Kidney (tissue), 13 donors: ENCODE measurements at regions not wholly inside any gene's neighbourhood (a gene's known extent, or its start where the extent isn't known, plus 50 kb on each side); places are given as distances from the start of the nearest gene placed in this dataset.

Source experiments
- DNase-seq, 5 donors: peaks; one replicate each; pipeline ENCODE4 v3.0.0-alpha.2; 2013 to 2020
- FAIRE-seq: peaks from 2 replicates; lab custom pipeline; 2012; peaks lifted over from hg19 to GRCh38; lab: Jason Lieb, UNC
- H3K27ac ChIP-seq, 2 donors: one replicate each; pipeline ENCODE4 v1.7.0; 2013; ENCODE audit warnings: low read depth in 2 of 2, low read length in 2 of 2, inconsistent platforms in 1 of 2
- H3K27me3 ChIP-seq: one replicate; pipeline ENCODE4 v1.7.1; 2013; ENCODE audit warnings: low read length, inconsistent platforms; ENCODE audit not compliant: control insufficient read depth, insufficient read depth
- H3K36me3 ChIP-seq, 3 donors: one replicate each; pipeline versions ENCODE4 v1.7.0 to v1.7.1; 2013; ENCODE audit warnings: low read length in 3 of 3, control low read depth in 1 of 3, inconsistent platforms in 1 of 3; ENCODE audit not compliant: insufficient read depth in 3 of 3, control insufficient read depth in 2 of 3
- H3K4me1 ChIP-seq, 3 donors: one replicate each; pipeline versions ENCODE4 v1.7.0 to v1.7.1; 2013; ENCODE audit warnings: low read length in 3 of 3, inconsistent platforms in 1 of 3, low read depth in 1 of 3; ENCODE audit not compliant: control insufficient read depth in 2 of 3, insufficient read depth in 2 of 3
- H3K4me3 ChIP-seq, 3 donors: one replicate each; pipeline versions ENCODE4 v1.7.0 to v1.8.1; 2013; ENCODE audit warnings: low read length in 3 of 3, control low read depth in 1 of 3, inconsistent platforms in 1 of 3
- H3K9ac ChIP-seq, 3 donors: one replicate each; pipeline versions ENCODE4 v1.7.0 to v1.7.1; 2013; ENCODE audit warnings: low read length in 3 of 3, control low read depth in 1 of 3, inconsistent platforms in 1 of 3
- H3K9me3 ChIP-seq, 3 donors: one replicate each; pipeline versions ENCODE4 v1.7.0 to v1.7.1; 2013; ENCODE audit warnings: low read length in 3 of 3, control low read depth in 1 of 3, inconsistent platforms in 1 of 3; ENCODE audit not compliant: control insufficient read depth in 2 of 3, insufficient read depth in 1 of 3
- intact Hi-C: fragments of 100-400 bp; cut with DNase I; formaldehyde crosslinking; loops from one replicate; pipeline ENCODE4 v1.11.1; 2022
- TF ChIP-seq, protein P1 (sequence below): IDR thresholded peaks from 3 replicates; pipeline ENCODE4 v1.5.1; 2012; ENCODE audit warnings: mild to moderate bottlenecking, moderate library complexity, borderline replicate concordance; ENCODE audit not compliant: insufficient read depth; ENCODE audit errors: extremely low read depth
- donor health status: control.
- donor health status: control.
- donor health status: control.
- donor health status: control.
- donor health status: control.
- donor health status: DM: yes; HTN: yes; CAD: no.
- donor health status: Normal renal cell carcinoma (clear cell type).

DNA sequence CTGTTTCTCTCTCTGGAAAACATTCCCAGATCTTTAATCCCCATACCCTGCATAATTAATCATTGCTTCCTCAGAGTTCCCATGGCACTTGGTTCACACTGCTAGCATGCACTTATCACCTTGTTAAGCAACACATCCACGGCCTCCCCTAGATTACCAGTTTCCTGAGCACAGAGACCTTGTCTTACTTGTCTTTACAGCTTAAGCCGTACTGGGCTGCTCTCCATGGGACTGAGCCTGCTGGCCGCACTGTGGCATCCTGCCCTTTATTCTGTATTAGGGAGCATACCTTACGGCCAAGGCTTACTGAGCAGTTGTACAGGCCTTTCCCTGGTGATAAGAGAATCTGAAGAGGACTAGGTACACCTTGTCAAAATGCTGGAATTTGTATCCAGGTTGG lies 190.2 kb downstream of the REEP3 start:
- Histone ChIP-seq H3K4me3 (no peak overlapping the region), H3K36me3 (no peaks in the 10 kb centered on the region), H3K27ac (peak overlapping the region; percentile 87 to 91), H3K9ac (no peak overlapping the region), H3K27me3 (no peaks in the 10 kb centered on the region), H3K4me1 (peaks cover 6 to 39% (median 30%) of the 10 kb centered on the region in 3 donors), H3K9me3 (no peaks in the 10 kb centered on the region)
- no peak for FAIRE-seq
- TF ChIP-seq, protein P1, sequence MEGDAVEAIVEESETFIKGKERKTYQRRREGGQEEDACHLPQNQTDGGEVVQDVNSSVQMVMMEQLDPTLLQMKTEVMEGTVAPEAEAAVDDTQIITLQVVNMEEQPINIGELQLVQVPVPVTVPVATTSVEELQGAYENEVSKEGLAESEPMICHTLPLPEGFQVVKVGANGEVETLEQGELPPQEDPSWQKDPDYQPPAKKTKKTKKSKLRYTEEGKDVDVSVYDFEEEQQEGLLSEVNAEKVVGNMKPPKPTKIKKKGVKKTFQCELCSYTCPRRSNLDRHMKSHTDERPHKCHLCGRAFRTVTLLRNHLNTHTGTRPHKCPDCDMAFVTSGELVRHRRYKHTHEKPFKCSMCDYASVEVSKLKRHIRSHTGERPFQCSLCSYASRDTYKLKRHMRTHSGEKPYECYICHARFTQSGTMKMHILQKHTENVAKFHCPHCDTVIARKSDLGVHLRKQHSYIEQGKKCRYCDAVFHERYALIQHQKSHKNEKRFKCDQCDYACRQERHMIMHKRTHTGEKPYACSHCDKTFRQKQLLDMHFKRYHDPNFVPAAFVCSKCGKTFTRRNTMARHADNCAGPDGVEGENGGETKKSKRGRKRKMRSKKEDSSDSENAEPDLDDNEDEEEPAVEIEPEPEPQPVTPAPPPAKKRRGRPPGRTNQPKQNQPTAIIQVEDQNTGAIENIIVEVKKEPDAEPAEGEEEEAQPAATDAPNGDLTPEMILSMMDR, result no peak
- no peak for DNase-seq
- intact Hi-C loops, result loop anchor here (10.0 kb wide), 1 partner anchor 77 kb away; no protein-coding TSS in a partner anchor

DNA sequence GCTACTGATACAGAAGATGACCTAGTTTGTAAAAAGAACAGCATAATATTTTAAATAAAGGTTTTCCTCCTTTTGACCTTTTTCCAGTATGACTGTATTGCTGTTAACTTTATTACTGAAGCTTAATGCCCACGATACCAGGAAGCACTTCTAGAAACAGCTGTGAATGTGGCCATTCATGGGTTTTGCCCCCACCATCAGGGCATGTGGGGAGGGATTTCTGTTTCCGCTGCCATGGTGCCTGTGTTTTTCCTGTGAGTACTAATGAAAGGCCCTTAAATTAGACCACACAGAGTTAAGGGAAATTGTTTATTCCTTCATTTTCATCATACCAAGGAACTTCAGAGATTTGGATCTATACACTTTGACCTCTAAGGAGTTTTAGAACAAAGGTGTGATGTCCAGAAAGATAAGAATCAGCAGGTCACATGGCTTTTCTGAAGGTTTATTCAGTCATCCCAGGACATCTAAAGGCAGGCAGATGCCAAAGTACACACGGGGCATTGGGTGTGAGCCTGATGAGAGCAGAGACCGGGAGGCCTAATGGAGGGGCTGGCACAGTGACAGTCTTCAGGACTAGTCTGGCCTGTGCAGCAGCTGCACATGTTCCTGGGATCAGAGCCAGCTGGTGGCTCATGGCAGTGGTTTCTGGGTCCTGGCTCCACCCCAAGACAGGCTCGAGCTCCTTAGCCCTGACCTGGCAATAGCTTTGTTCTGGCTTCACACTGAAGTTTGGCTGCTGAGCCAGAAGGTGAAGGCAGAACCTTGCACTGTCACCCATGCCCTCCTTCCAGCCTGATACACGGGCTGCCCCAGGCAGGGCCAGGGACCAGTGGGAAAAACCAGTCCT lies 190.9 kb downstream of the REEP3 start:
- Histone ChIP-seq H3K9ac (peak overlapping the region in 1 of 3 donors; percentile 5), H3K9me3 (no peaks in the 10 kb centered on the region), H3K27me3 (no peaks in the 10 kb centered on the region), H3K27ac (peak overlapping the region; percentile 87 to 91), H3K36me3 (no peaks in the 10 kb centered on the region), H3K4me3 (no peak overlapping the region), H3K4me1 (peaks cover 12 to 46% (median 30%) of the 10 kb centered on the region in 3 donors)
- TF ChIP-seq, protein P1, result no peak
- intact Hi-C loops, result loop anchor here (10.0 kb wide), 1 partner anchor 77 kb away; no protein-coding TSS in a partner anchor
- no peak for FAIRE-seq
- peak; percentile 48 to 98 (median 57) for DNase-seq

DNA sequence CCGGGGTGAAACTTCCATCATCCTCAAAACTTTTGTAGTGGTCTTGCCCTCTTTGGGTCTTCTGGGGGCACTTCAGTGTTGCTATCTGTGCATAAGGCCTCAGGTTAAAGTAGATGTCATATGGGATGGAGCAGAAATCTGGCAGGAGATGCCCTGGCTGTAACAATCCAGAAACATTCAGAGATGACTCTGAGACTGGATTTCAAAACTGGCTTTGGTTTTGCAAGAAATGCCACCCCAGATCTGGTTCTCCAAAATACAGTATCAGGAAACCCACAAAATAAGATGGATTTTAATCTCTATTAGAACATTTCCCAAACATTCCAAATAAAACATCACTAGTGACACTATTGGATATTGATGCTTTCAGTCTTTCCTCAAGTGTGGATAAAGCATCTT lies 191.5 kb downstream of the REEP3 start:
- H3K27ac ChIP-seq, result peak overlapping the region; percentile 87 to 91
- H3K36me3 ChIP-seq, result no peaks in the 10 kb centered on the region
- DNase-seq (no peak), FAIRE-seq (no peak)
- H3K9me3 ChIP-seq, result no peaks in the 10 kb centered on the region
- TF ChIP-seq, protein P1, result no peak
- intact Hi-C loops, result loop anchor here (10.0 kb wide), 1 partner anchor 78 kb away; no protein-coding TSS in a partner anchor
- peaks cover 13 to 48% (median 31%) of the 10 kb centered on the region in 3 donors for H3K4me1 ChIP-seq
- H3K27me3 ChIP-seq, result no peaks in the 10 kb centered on the region
- peak overlapping the region in 1 of 3 donors; percentile 5 for H3K9ac ChIP-seq
- peak overlapping the region in 2 of 3 donors; percentile 4 to 7 for H3K4me3 ChIP-seq
